ENCODE measurements at regions not wholly inside any gene's neighbourhood (a gene's known extent, or its start where the extent isn't known, plus 50 kb on each side); places are given as distances from the start of the nearest gene placed in this dataset.

- TF ChIP-seq CTCF (IDR thresholded peaks at IDR 0.05; ENCODE audit: poor library complexity): no peak
- TF ChIP-seq EZH2phosphoT487 (IDR thresholded peaks at IDR 0.05; ENCODE audit: low read depth, severe bottlenecking, unreplicated experiment): no peak
- no peak for TF ChIP-seq EZH2 (IDR thresholded peaks at IDR 0.05; ENCODE audit: borderline replicate concordance)
Measured at GRCh38 chr5:164651546-164652275, 1146.3 kb downstream of the MAT2B start.

All from hepatocyte (in vitro differentiated cells).